Left lung (tissue), 4 donors: ENCODE measurements at regions not wholly inside any gene's neighbourhood (a gene's known extent, or its start where the extent isn't known, plus 50 kb on each side); places are given as distances from the start of the nearest gene placed in this dataset.

Experiments
- ATAC-seq: fragments of 200-7000 bp; cut with Tn5 transposase; one replicate; pipeline ENCODE4 v1.9.1; 2020; ENCODE audit warnings: moderate library complexity
- DNase-seq, 4 donors: peaks; one replicate each; pipeline ENCODE4 v3.0.0-alpha.2; 2013 to 2020
- H3K27ac ChIP-seq, 2 donors: fragments of 200-600 bp; sonication (generic) in 1 of 2; one replicate each; pipeline versions ENCODE4 v1.5.0 to v1.8.0; 2020 to 2021
- H3K27me3 ChIP-seq, 2 donors: fragments of 200-600 bp; sonication (generic) in 1 of 2; one replicate each; pipeline versions ENCODE4 v1.5.0 to v1.8.0; 2020 to 2021
- H3K36me3 ChIP-seq, 2 donors: fragments of 200-600 bp; sonication (generic) in 1 of 2; one replicate each; pipeline versions ENCODE4 v1.5.0 to v1.8.0; 2020 to 2021
- H3K4me1 ChIP-seq, 2 donors: fragments of 200-600 bp; one replicate each; pipeline ENCODE4 v1.8.0; 2021
- H3K4me3 ChIP-seq, 2 donors: fragments of 200-600 bp; sonication (generic) in 1 of 2; one replicate each; pipeline versions ENCODE4 v1.5.0 to v1.8.0; 2020 to 2021; ENCODE audit warnings: mild to moderate bottlenecking in 1 of 2
- H3K9me3 ChIP-seq, 2 donors: fragments of 200-600 bp; sonication (generic) in 1 of 2; one replicate each; pipeline versions ENCODE4 v1.5.0 to v1.8.0; 2020 to 2021
- intact Hi-C, 2 donors: fragments of 100-400 bp; cut with DNase I; formaldehyde crosslinking; loops; one replicate each; pipeline versions ENCODE4 v1.11.2 to v1.14.2; 2022
- TF ChIP-seq, protein P1 (sequence below), 2 donors: fragments of 200-600 bp; sonication (generic) in 1 of 2; IDR thresholded peaks; one replicate each; pipeline versions ENCODE4 v1.5.0 to v1.8.0; 2021; ENCODE audit warnings: antibody characterized with exemption in 2 of 2
- donor health status: DM: no; HTN: yes; CAD: no.
- donor health status: DM: no; HTN: no; CAD: no.

DNA sequence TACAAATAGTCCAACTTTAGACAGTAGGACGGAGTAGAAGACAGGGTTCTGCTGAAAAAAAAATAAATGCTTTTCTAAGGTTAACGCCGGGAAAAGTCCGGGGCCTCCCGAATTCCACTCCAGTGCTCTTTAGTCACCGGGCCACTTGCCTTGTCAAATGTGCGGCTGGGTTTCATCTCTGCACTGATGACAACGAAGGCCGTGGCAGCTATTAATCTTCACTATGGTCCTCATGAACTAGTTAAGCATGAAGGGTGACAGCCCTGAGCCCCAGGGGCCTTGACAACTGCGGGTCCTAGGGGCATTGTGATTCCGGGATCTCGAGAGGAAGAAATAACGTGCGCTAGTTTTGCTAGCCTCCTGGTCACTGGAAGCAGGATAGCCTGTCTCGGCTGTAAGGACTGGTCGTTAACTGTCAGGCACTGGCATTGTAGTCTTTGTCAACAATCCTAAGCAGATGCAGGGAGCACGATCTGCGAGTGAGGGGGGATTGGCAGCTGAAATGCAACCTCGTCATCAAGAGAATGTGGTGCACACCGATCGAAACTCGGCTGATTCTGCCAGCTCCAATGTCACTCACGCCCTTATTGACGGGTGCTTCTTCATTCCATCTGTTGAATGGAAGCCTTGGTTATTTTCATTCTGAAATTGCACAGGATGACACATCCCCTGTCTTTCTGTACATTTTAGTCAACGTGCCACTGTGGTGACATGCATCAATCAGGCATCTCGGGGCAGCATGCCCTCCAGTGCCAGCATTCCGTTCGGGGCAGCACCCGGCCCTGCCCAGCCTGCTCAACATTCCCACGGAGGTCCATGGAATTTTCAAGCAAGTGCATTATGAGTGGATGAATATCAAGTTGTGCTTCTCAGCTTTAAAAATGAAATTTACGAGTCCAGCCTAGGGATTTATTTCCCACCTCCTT is 51.6 kb upstream of the MGMT start:
- no peak for ATAC-seq
- H3K27me3 ChIP-seq = peaks cover 0 to 10% of the 10 kb centered on the region in 2 donors
- no peak overlapping the region for H3K4me3 ChIP-seq
- H3K36me3 ChIP-seq = no peaks in the 10 kb centered on the region
- no peak overlapping the region for H3K27ac ChIP-seq
- no peak for DNase-seq
- H3K9me3 ChIP-seq = no peaks in the 10 kb centered on the region
- intact Hi-C loops = no loop called here
- TF ChIP-seq, protein P1, sequence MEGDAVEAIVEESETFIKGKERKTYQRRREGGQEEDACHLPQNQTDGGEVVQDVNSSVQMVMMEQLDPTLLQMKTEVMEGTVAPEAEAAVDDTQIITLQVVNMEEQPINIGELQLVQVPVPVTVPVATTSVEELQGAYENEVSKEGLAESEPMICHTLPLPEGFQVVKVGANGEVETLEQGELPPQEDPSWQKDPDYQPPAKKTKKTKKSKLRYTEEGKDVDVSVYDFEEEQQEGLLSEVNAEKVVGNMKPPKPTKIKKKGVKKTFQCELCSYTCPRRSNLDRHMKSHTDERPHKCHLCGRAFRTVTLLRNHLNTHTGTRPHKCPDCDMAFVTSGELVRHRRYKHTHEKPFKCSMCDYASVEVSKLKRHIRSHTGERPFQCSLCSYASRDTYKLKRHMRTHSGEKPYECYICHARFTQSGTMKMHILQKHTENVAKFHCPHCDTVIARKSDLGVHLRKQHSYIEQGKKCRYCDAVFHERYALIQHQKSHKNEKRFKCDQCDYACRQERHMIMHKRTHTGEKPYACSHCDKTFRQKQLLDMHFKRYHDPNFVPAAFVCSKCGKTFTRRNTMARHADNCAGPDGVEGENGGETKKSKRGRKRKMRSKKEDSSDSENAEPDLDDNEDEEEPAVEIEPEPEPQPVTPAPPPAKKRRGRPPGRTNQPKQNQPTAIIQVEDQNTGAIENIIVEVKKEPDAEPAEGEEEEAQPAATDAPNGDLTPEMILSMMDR (IDR thresholded peaks at IDR 0.05) = no peak
- H3K4me1 ChIP-seq = no peaks in the 10 kb centered on the region

DNA sequence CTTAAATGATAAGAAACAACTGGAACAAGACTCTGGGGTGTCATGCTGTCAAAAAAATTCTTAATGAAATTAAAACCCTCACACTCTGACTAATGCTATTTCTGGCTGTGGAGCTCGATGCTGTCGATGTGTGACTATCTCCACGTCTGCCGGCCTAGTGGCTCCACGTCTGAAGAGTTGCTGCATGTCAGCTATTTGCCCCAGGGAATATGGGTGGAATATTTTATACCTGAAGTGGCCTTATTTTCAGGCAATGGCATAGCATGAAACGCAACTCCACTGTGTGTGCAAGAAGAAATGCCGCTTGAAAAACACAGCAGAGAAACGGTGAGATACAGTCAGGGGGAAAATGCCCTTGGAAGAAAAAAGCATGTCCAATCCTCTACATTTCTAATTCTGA is 50.9 kb upstream of the MGMT start:
- Histone ChIP-seq H3K27ac (no peak overlapping the region), H3K36me3 (no peaks in the 10 kb centered on the region), H3K4me3 (no peak overlapping the region), H3K4me1 (no peaks in the 10 kb centered on the region), H3K27me3 (peaks cover 0 to 10% of the 10 kb centered on the region in 2 donors), H3K9me3 (no peaks in the 10 kb centered on the region)
- TF ChIP-seq, protein P1 (IDR thresholded peaks at IDR 0.05) = no peak
- intact Hi-C loops = no loop called here
- DNase-seq = no peak
- ATAC-seq = no peak

DNA sequence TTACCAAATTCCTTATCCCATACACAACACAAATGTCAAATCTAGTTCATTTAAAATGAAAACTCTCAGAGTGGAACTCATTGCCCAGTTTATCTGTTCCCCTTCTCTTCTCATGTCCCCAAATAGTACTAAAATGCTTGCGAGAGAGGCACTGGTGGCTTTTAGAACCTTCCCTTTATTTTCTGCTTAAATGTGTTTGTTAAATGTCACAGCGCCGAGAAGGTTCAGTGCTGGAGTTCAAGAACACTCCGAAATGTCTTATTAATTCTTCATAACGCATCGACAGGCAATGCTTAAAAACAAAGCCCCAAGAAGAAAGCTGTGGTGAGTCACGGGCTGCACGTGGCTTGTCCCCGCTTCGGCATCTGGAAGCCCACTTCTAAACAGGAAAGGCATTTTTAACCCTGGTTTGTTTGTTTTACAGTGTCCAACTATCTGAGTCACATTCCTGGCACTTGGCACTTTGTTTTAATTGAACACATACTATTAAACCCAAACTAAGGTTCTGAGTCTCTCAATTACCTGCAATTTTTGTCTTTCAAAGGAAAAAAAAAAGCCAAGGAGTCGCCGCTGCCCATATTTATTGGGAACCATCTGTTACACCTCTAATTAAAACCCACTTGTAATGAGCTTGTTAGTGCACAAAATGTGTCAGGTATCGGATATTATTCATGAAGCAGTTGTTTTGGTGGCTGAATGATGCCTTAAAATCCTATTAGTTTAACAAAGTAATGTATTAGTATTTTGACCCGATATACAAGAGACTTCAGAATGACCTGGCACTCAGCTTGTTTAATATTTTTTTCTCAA is 49.9 kb upstream of the MGMT start:
- DNase-seq = peak in 1 of 4 donors; percentile 19

More for the DNA sequence above, 49.9 kb upstream of the MGMT start:
- Histone ChIP-seq H3K9me3 (no peaks in the 10 kb centered on the region), H3K27me3 (peaks cover 0 to 10% of the 10 kb centered on the region in 2 donors), H3K36me3 (no peaks in the 10 kb centered on the region), H3K27ac (no peak overlapping the region), H3K4me3 (no peak overlapping the region), H3K4me1 (no peaks in the 10 kb centered on the region)
- TF ChIP-seq, protein P1 (IDR thresholded peaks at IDR 0.05) = no peak
- intact Hi-C loops = no loop called here
- ATAC-seq = peak; percentile 29
